Osteocyte (in vitro differentiated cells): ENCODE measurements at regions not wholly inside any gene's neighbourhood (a gene's known extent, or its start where the extent isn't known, plus 50 kb on each side); places are given as distances from the start of the nearest gene placed in this dataset.

ENCODE experiments used
- DNase-seq: peaks from one replicate; pipeline ENCODE4 v3.0.0; 2021; ENCODE audit warnings: mixed read lengths; ENCODE audit not compliant: unreplicated experiment; ENCODE audit errors: extremely low spot score
- H3K27ac Mint-ChIP-seq: one replicate; pipeline ENCODE4 v1.8.0; 2021; ENCODE audit warnings: mild to moderate bottlenecking, mixed read lengths; ENCODE audit not compliant: unreplicated experiment
- H3K27me3 Mint-ChIP-seq: one replicate; pipeline ENCODE4 v1.8.0; 2021; ENCODE audit warnings: mixed read lengths; ENCODE audit not compliant: unreplicated experiment
- H3K36me3 Mint-ChIP-seq: one replicate; pipeline ENCODE4 v1.8.0; 2021; ENCODE audit warnings: mixed read lengths; ENCODE audit not compliant: unreplicated experiment
- H3K4me1 Mint-ChIP-seq: one replicate; pipeline ENCODE4 v1.8.0; 2021; ENCODE audit warnings: mixed read lengths; ENCODE audit not compliant: unreplicated experiment
- H3K4me3 Mint-ChIP-seq: one replicate; pipeline ENCODE4 v1.8.0; 2021; ENCODE audit warnings: mild to moderate bottlenecking, moderate library complexity, mixed read lengths; ENCODE audit not compliant: unreplicated experiment
- H3K9me3 Mint-ChIP-seq: one replicate; pipeline ENCODE4 v1.8.0; 2021; ENCODE audit warnings: mixed read lengths; ENCODE audit not compliant: unreplicated experiment
- CTCF ChIP-seq: fragments of 200-600 bp; sonication (generic); IDR thresholded peaks from 2 replicates; pipeline ENCODE4 v1.5.0; 2021; ENCODE audit warnings: antibody characterized with exemption, mild to moderate bottlenecking, moderate library complexity

- H3K4me1 Mint-ChIP-seq: no peaks in the 10 kb centered on the region
- no peak for DNase-seq
- H3K36me3 Mint-ChIP-seq: no peaks in the 10 kb centered on the region
- no peak overlapping the region for H3K4me3 Mint-ChIP-seq
- peaks cover 4% of the 10 kb centered on the region for H3K27me3 Mint-ChIP-seq
- H3K9me3 Mint-ChIP-seq: no peaks in the 10 kb centered on the region
- H3K27ac Mint-ChIP-seq: no peak overlapping the region
- TF ChIP-seq CTCF: no peak
Measured at GRCh38 chr2:31710121-31710520, 129.4 kb upstream of the SRD5A2 start.

- Mint-ChIP-seq H3K36me3 (no peaks in the 10 kb centered on the region), H3K27me3 (no peaks in the 10 kb centered on the region), H3K4me1 (no peaks in the 10 kb centered on the region), H3K4me3 (no peak overlapping the region), H3K27ac (no peak overlapping the region), H3K9me3 (no peaks in the 10 kb centered on the region)
- TF ChIP-seq CTCF: no peak
- no peak for DNase-seq
Measured at GRCh38 chr2:31707992-31708391, 127.3 kb upstream of the SRD5A2 start.

- Mint-ChIP-seq H3K9me3 (peaks cover 16% of the 10 kb centered on the region), H3K27ac (no peak overlapping the region), H3K27me3 (peaks cover 2% of the 10 kb centered on the region), H3K4me1 (no peaks in the 10 kb centered on the region), H3K4me3 (no peak overlapping the region), H3K36me3 (no peaks in the 10 kb centered on the region)
- no peak for TF ChIP-seq CTCF
- no peak for DNase-seq
Measured at GRCh38 chr2:31704561-31705212, 123.9 kb upstream of the SRD5A2 start.

- H3K27ac Mint-ChIP-seq: no peak overlapping the region
- H3K4me1 Mint-ChIP-seq: no peaks in the 10 kb centered on the region
- TF ChIP-seq CTCF: no peak
- no peak overlapping the region for H3K4me3 Mint-ChIP-seq
- peaks cover 2% of the 10 kb centered on the region for H3K27me3 Mint-ChIP-seq
- no peak for DNase-seq
- H3K36me3 Mint-ChIP-seq: no peaks in the 10 kb centered on the region
- peaks cover 22% of the 10 kb centered on the region for H3K9me3 Mint-ChIP-seq
Measured at GRCh38 chr2:31703253-31703652, 122.5 kb upstream of the SRD5A2 start.

GRCh38 chr2:31698722-31699121, 118.0 kb upstream of the SRD5A2 start:
- Mint-ChIP-seq H3K4me1 (no peaks in the 10 kb centered on the region), H3K27me3 (peaks cover 2% of the 10 kb centered on the region), H3K27ac (no peak overlapping the region), H3K4me3 (no peak overlapping the region), H3K9me3 (peaks cover 50% of the 10 kb centered on the region), H3K36me3 (no peaks in the 10 kb centered on the region)
- no peak for DNase-seq
- TF ChIP-seq CTCF: no peak
